ENCODE measurements at regions not wholly inside any gene's neighbourhood (a gene's known extent, or its start where the extent isn't known, plus 50 kb on each side); places are given as distances from the start of the nearest gene placed in this dataset.

DNA sequence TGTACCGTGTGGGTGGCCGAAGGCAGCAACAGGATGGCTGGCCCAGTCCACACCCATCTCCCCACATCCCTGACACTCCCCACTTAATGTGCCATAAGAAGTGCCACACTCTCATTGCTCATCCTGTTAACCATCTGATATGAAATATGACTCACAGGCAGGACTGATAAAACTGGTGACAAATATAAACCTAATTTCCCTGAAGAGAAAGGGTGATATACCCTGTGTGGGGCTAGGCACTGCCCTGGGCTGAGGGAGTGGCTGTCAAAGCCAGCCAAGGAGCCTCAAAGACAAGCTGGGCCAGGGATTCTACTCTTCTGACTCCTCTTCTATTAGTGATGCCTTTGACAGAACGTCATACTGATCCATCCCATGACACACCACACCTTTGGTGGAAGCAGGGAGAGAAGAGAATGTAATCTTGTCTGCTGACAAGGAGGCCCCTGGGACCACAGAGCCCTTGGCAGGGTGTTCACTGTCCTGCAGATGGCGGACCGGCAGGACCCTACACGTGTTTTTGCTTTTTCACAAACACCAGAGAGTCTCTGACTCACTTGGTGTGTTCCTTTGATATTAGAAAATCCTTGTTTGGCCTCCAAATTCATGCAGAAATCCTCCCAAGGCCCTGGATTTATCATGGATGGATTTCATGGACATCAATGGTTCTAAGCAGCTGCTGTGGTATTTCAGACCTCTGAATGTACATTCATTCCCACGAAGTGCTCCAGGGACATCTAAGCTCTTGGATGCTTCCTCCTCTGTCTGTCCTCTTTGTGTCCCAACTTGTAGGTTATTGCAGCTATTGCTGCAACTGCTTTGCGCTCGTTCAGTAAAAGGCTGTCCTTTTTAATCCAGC lies 98.0 kb upstream of the WASF3 start:
- TF ChIP-seq CTCF (IDR thresholded peaks at IDR 0.05) (no peak), POLR2A (IDR thresholded peaks at IDR 0.05) (no peak), POLR2AphosphoS5 (IDR thresholded peaks at IDR 0.05) (no peak), EP300 (IDR thresholded peaks at IDR 0.05) (no peak)

Measured in upper lobe of left lung (tissue), 4 donors.